Heart left ventricle (tissue), 13 donors: ENCODE measurements at regions not wholly inside any gene's neighbourhood (a gene's known extent, or its start where the extent isn't known, plus 50 kb on each side); places are given as distances from the start of the nearest gene placed in this dataset.
"Not testable (repeated sequence)": the region's sequence is repeated elsewhere in the genome, so short reads cannot be mapped to it uniquely, and the experiment has no call there.

ENCODE experiments used
- CTCF ChIP-seq, 12 donors: fragments of 200-600 bp; sonication (generic) in 4 of 12; IDR thresholded peaks; one replicate each; pipeline versions ENCODE4 v1.5.0 to v1.8.0; 2018 to 2022; ENCODE audit warnings: antibody characterized with exemption in 12 of 12, mild to moderate bottlenecking in 5 of 12
- POLR2A ChIP-seq, 2 donors: fragments of 450-650 bp; IDR thresholded peaks; one replicate each; pipeline ENCODE4 v1.6.1; 2017; ENCODE audit warnings: antibody characterized with exemption in 2 of 2, mild to moderate bottlenecking in 2 of 2, moderate library complexity in 2 of 2
- donor health status: ischemic (EF 13 %, LVEDD 7.1; RV severe dilation, severe dysfunction).
- donor health status: DM: no; HTN: yes; CAD: no.
- donor health status: DM: no; HTN: no; CAD: no.
- donor health status: ischemic (EF 25% LVEDD 6.9; RV normal size, moderate dysfunction).
- donor health status: ischemic (EF 25% LVEDD 5.7; RV mildly dilated, moderate dysfunction).
- donor health status: ischemic (EF 35%, LVEDD 5.7; RV mildly dilated, moderate dysfunction).
- donor health status: nonischemic (EF 11% LVEDD 7.7; RV severe dilation, severe dysfunction).
- donor health status: DM: yes; HTN: yes; CAD: no.
- donor health status: PGD.
- donor health status: ischemic (EF 29% LVEDD 5.4; RV normal size, mild dysfunction).
- donor health status: nonischemic (EF 23%, LVEDD 6.1; RV moderate dilation, normal function).

GRCh38 chr9:65386191-65386590 is 101.2 kb upstream of the FOXD4L5 start:
- TF ChIP-seq CTCF, POLR2A (IDR thresholded peaks at IDR 0.05): not testable (repeated sequence)
